Mesothelial cell of epicardium (in vitro differentiated cells): ENCODE measurements at regions not wholly inside any gene's neighbourhood (a gene's known extent, or its start where the extent isn't known, plus 50 kb on each side); places are given as distances from the start of the nearest gene placed in this dataset.
"Not testable (repeated sequence)": the region's sequence is repeated elsewhere in the genome, so short reads cannot be mapped to it uniquely, and the experiment has no call there.

Experiments used
- DNase-seq, 2 experiments: peaks; one replicate each; pipeline ENCODE4 v3.0.0; 2021; ENCODE audit warnings: low spot score in 2 of 2; ENCODE audit not compliant: unreplicated experiment in 2 of 2
- H3K27ac Mint-ChIP-seq: 2 replicates; pipeline ENCODE4 v1.8.0; 2021; ENCODE audit warnings: mixed read lengths
- H3K27me3 Mint-ChIP-seq: 2 replicates; pipeline ENCODE4 v1.8.0; 2021; ENCODE audit warnings: low read depth, mixed read lengths
- H3K36me3 Mint-ChIP-seq: 2 replicates; pipeline ENCODE4 v1.8.0; 2021; ENCODE audit warnings: mixed read lengths
- H3K4me1 Mint-ChIP-seq: 2 replicates; pipeline ENCODE4 v1.8.0; 2021; ENCODE audit warnings: mixed read lengths
- H3K4me3 Mint-ChIP-seq: 2 replicates; pipeline ENCODE4 v1.8.0; 2021; ENCODE audit warnings: mild to moderate bottlenecking, moderate library complexity, mixed read lengths
- H3K9me3 Mint-ChIP-seq: 2 replicates; pipeline ENCODE4 v1.8.0; 2021; ENCODE audit warnings: mixed read lengths
- TF ChIP-seq, protein P1 (sequence below): fragments of 200-600 bp; sonication (generic); IDR thresholded peaks from one replicate; pipeline ENCODE4 v1.5.0; 2021; ENCODE audit warnings: antibody characterized with exemption; ENCODE audit not compliant: unreplicated experiment

- Mint-ChIP-seq H3K36me3 (no peaks in the 10 kb centered on the region), H3K9me3 (no peaks in the 10 kb centered on the region), H3K4me1 (peaks cover 12% of the 10 kb centered on the region), H3K27ac (no peak overlapping the region), H3K27me3 (no peaks in the 10 kb centered on the region), H3K4me3 (no peak overlapping the region)
- no peak for DNase-seq
- TF ChIP-seq, protein P1, sequence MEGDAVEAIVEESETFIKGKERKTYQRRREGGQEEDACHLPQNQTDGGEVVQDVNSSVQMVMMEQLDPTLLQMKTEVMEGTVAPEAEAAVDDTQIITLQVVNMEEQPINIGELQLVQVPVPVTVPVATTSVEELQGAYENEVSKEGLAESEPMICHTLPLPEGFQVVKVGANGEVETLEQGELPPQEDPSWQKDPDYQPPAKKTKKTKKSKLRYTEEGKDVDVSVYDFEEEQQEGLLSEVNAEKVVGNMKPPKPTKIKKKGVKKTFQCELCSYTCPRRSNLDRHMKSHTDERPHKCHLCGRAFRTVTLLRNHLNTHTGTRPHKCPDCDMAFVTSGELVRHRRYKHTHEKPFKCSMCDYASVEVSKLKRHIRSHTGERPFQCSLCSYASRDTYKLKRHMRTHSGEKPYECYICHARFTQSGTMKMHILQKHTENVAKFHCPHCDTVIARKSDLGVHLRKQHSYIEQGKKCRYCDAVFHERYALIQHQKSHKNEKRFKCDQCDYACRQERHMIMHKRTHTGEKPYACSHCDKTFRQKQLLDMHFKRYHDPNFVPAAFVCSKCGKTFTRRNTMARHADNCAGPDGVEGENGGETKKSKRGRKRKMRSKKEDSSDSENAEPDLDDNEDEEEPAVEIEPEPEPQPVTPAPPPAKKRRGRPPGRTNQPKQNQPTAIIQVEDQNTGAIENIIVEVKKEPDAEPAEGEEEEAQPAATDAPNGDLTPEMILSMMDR: no peak
These were observed 92.3 kb downstream of the RFPL4B start for GRCh38 chr6:112439432-112439831.

GRCh38 chr6:112441607-112442006 lies 94.5 kb downstream of the RFPL4B start:
- no peak overlapping the region for H3K4me3 Mint-ChIP-seq
- TF ChIP-seq, protein P1: no peak
- no peak for DNase-seq
- H3K9me3 Mint-ChIP-seq: no peaks in the 10 kb centered on the region
- no peak overlapping the region for H3K27ac Mint-ChIP-seq
- peaks cover 12% of the 10 kb centered on the region for H3K4me1 Mint-ChIP-seq
- no peaks in the 10 kb centered on the region for H3K36me3 Mint-ChIP-seq
- H3K27me3 Mint-ChIP-seq: no peaks in the 10 kb centered on the region

DNA sequence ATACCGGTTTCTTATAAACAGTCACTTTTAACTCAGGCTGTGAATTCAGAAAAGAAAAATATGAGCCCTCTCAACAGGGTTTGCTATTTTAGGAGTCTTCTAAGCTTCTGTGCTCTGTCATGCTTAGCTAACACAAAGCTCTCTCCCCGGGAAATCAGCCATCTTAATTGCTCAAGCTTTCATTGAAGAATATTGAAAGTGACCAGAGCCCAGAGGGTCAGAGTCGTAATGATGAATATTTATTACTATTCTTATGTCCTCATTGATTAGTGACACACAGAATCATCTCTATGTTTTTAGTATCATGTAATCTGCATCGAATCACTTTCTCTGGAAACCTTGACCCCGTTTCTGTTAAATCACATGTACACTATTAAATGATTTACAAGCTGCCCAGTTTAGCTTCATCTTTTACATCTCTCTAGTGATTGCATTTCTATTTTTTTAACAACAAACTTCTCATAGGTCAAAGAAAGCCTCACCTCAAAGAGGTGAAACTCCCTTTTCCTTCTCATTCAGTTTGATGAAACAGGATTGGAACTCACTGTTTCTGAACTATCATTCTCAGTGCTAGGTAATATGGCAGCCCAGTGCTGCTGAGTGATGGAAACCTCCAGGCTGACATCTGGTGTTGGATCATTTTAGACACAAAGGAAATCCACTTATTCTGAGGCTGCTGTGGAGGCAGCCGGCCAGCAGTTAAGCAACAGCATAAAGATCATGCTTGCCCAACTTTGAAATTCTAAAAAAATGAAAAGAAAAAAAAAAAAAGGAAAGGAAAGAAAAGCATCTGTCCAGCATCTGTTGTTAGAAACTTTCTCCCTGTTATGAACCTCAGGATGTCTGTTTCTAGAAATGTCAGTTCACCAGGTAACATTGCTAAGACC lies 96.3 kb downstream of the RFPL4B start:
- TF ChIP-seq, protein P1: no peak
- Mint-ChIP-seq H3K27ac (no peak overlapping the region), H3K36me3 (no peaks in the 10 kb centered on the region), H3K9me3 (no peaks in the 10 kb centered on the region), H3K4me1 (peaks cover 12% of the 10 kb centered on the region), H3K27me3 (no peaks in the 10 kb centered on the region), H3K4me3 (no peak overlapping the region)
- no peak for DNase-seq

DNA sequence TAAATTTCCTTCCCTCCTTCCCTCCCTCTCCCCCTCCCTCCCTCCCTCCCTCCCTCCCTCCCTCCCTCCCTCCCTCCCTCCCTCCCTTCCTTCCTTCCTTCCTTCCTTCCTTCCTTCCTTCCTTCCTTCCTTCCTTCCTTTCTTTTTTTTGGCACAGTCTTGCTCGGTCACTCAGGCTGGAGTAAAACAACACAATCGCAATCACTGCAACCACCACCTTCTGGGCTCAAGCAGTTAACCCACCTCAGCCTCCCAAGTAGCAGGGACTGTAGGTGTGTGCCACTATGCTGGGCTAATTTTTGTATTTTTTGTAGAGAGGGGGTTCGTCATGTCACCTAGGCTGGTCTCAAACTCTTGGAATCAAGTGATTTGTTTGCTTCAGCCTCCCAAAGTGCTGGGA lies 101.7 kb downstream of the RFPL4B start:
- not testable (repeated sequence) for H3K4me3 Mint-ChIP-seq, H3K27ac Mint-ChIP-seq, DNase-seq, H3K27me3 Mint-ChIP-seq, H3K4me1 Mint-ChIP-seq
- H3K36me3 Mint-ChIP-seq: peaks cover 11% of the 10 kb centered on the region
- peaks cover 29% of the 10 kb centered on the region for H3K9me3 Mint-ChIP-seq

- TF ChIP-seq, protein P1: no peak
- peaks cover 11% of the 10 kb centered on the region for H3K36me3 Mint-ChIP-seq
- H3K27me3 Mint-ChIP-seq: no peaks in the 10 kb centered on the region
- H3K4me1 Mint-ChIP-seq: peaks cover 5% of the 10 kb centered on the region
- peaks cover 29% of the 10 kb centered on the region for H3K9me3 Mint-ChIP-seq
- no peak overlapping the region for H3K27ac Mint-ChIP-seq
- DNase-seq: no peak
- H3K4me3 Mint-ChIP-seq: no peak overlapping the region
These were observed 103.5 kb downstream of the RFPL4B start for GRCh38 chr6:112450663-112451062.

- TF ChIP-seq, protein P1: no peak
- no peak overlapping the region for H3K27ac Mint-ChIP-seq
- no peaks in the 10 kb centered on the region for H3K36me3 Mint-ChIP-seq
- H3K27me3 Mint-ChIP-seq: no peaks in the 10 kb centered on the region
- DNase-seq: no peak
- H3K4me3 Mint-ChIP-seq: no peak overlapping the region
- peaks cover 11% of the 10 kb centered on the region for H3K4me1 Mint-ChIP-seq
- H3K9me3 Mint-ChIP-seq: peaks cover 6% of the 10 kb centered on the region
These were observed 110.8 kb downstream of the RFPL4B start for GRCh38 chr6:112457886-112458285.
